ENCODE measurements at regions not wholly inside any gene's neighbourhood (a gene's known extent, or its start where the extent isn't known, plus 50 kb on each side); places are given as distances from the start of the nearest gene placed in this dataset.

- TF ChIP-seq CTCF (IDR thresholded peaks at IDR 0.05): no peak
- TF ChIP-seq POLR2A (IDR thresholded peaks at IDR 0.05): no peak
- no peak for TF ChIP-seq POLR2AphosphoS5 (IDR thresholded peaks at IDR 0.05)
- TF ChIP-seq EP300 (IDR thresholded peaks at IDR 0.05): no peak
Observed at GRCh38 chr2:150159300-150159699, 328.2 kb downstream of the RND3 start.

All from stomach (tissue), 4 donors.